Tibial artery (tissue), 4 donors: ENCODE measurements at regions not wholly inside any gene's neighbourhood (a gene's known extent, or its start where the extent isn't known, plus 50 kb on each side); places are given as distances from the start of the nearest gene placed in this dataset.
A peak's percentile ranks its signal among the peaks of the same experiment; 100 is the strongest.
"Not testable (repeated sequence)": the region's sequence is repeated elsewhere in the genome, so short reads cannot be mapped to it uniquely, and the experiment has no call there.

Experiments used
- DNase-seq, 2 donors: peaks; one replicate each; pipeline ENCODE4 v3.0.0-alpha.2; 2019
- H3K27ac ChIP-seq, 2 donors: fragments of 200-600 bp; sonication (generic) in 1 of 2; 1 replicate in 1 of 2; 2 replicates in 1 of 2; pipeline ENCODE4 v1.5.1; 2018 to 2019; ENCODE audit warnings: mild to moderate bottlenecking in 1 of 2
- H3K27me3 ChIP-seq, 2 donors: fragments of 200-600 bp; sonication (generic) in 1 of 2; one replicate each; pipeline versions ENCODE4 v1.5.1 to v1.6.0; 2016 to 2019
- H3K36me3 ChIP-seq, 3 donors: fragments of 200-600 bp; sonication (generic) in 2 of 3; one replicate each; pipeline ENCODE4 v1.5.1; 2016 to 2019; ENCODE audit warnings: mild to moderate bottlenecking in 2 of 3
- H3K4me1 ChIP-seq, 4 donors: fragments of 200-600 bp; sonication (generic) in 2 of 4; 1 replicate in 3 of 4; 2 replicates in 1 of 4; pipeline ENCODE4 v1.5.1; 2016 to 2019
- H3K4me3 ChIP-seq, 2 donors: fragments of 200-600 bp; sonication (generic) in 1 of 2; 1 replicate in 1 of 2; 2 replicates in 1 of 2; pipeline ENCODE4 v1.5.1; 2018 to 2019; ENCODE audit warnings: mild to moderate bottlenecking in 2 of 2
- H3K9me3 ChIP-seq, 3 donors: fragments of 200-600 bp; sonication (generic) in 1 of 3; one replicate each; pipeline ENCODE4 v1.5.1; 2016 to 2019
- intact Hi-C: fragments of 100-400 bp; cut with DNase I; formaldehyde crosslinking; loops from one replicate; pipeline ENCODE4 v1.15.0; 2023; ENCODE audit warnings: low total_unique reads
- TF ChIP-seq, protein P1 (sequence below), 2 experiments: fragments of 200-600 bp in 1 of 2; fragments of 450-650 bp in 1 of 2; IDR thresholded peaks; one replicate each; pipeline ENCODE4 v1.5.1; 2017 to 2019; ENCODE audit warnings: antibody characterized with exemption in 2 of 2, mild to moderate bottlenecking in 1 of 2, moderate library complexity in 1 of 2

DNA sequence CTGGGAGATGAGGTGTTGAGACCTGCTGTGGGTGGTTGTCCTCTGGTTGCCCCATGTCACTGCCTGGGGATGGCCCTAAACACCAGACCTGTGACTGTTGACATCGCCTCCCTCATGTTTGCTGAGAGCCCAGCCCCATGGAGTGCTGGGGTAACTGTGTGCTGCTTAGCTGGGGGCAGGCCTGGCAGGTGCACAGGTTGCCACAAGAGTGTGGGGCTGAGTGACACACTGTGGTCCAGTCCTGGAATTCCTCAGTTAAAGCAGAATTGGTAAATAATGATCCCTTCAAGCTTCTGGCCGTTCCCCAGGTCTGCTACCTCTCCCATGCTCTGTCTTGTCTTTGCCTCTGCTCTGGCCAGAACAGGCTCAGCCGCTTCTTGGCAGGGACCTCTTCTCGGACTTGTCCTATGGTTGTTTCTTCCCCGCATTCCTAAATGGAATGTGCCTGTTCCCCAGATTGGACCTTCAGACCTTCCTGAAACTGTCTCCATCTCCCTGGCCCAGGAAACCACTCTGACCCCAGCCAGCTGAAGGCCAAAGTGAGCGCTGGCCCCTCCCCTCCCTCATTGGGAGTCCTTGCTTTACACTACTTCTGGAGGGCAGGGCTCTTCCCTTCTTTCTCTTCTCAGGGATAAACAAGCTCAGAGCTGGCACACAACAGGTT lies 61.2 kb upstream of the PITX1 start:
- peak in 1 of 2 donors; percentile 49 for DNase-seq
- TF ChIP-seq, protein P1, sequence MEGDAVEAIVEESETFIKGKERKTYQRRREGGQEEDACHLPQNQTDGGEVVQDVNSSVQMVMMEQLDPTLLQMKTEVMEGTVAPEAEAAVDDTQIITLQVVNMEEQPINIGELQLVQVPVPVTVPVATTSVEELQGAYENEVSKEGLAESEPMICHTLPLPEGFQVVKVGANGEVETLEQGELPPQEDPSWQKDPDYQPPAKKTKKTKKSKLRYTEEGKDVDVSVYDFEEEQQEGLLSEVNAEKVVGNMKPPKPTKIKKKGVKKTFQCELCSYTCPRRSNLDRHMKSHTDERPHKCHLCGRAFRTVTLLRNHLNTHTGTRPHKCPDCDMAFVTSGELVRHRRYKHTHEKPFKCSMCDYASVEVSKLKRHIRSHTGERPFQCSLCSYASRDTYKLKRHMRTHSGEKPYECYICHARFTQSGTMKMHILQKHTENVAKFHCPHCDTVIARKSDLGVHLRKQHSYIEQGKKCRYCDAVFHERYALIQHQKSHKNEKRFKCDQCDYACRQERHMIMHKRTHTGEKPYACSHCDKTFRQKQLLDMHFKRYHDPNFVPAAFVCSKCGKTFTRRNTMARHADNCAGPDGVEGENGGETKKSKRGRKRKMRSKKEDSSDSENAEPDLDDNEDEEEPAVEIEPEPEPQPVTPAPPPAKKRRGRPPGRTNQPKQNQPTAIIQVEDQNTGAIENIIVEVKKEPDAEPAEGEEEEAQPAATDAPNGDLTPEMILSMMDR (IDR thresholded peaks at IDR 0.05) = no peak
- H3K36me3 ChIP-seq = no peaks in the 10 kb centered on the region
- H3K4me3 ChIP-seq = no peak overlapping the region
- intact Hi-C loops = no loop called here
- no peak overlapping the region for H3K27ac ChIP-seq
- no peaks in the 10 kb centered on the region for H3K9me3 ChIP-seq
- no peaks in the 10 kb centered on the region for H3K4me1 ChIP-seq
- H3K27me3 ChIP-seq = no peaks in the 10 kb centered on the region

DNA sequence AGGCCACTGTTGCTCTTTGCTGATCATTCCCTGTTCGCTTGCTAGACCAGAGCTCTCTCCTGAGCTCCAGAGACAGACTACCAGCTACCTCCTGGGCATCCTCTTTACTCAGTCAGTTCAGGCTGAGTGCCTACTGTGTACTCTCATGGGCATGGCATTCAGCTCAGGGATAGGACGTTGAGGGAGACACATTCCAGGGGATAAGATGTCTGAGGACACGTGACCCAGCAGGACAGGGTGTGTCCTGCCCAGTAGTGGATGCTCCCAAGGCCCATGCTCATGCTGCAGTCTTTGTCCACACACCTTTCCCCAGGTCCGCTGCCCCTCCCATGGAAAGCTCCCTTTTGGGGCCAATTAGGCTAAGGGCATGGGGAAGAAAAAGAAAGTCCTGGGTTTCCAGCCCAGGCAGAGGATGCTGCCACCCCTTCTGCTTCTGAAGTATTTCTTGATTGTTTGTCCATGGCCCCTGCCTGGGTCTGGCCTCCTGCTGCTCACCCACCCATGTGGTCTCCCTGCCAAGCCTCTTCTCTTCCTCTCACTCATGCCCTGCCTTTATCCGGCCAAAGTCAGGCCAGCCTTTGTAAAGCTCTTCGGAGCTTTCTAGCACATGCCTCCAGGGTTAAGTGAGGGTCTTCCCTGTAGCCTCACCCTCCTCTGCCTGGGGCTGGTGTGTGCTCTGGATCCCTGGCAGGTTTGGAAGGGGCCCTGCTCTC lies 60.5 kb upstream of the PITX1 start:
- H3K4me3 ChIP-seq = no peak overlapping the region
- H3K27ac ChIP-seq = no peak overlapping the region
- H3K27me3 ChIP-seq = no peaks in the 10 kb centered on the region
- no peaks in the 10 kb centered on the region for H3K9me3 ChIP-seq
- intact Hi-C loops = no loop called here
- peak in 1 of 2 donors; percentile 48 for DNase-seq
- H3K4me1 ChIP-seq = no peaks in the 10 kb centered on the region
- H3K36me3 ChIP-seq = no peaks in the 10 kb centered on the region
- TF ChIP-seq, protein P1 (IDR thresholded peaks at IDR 0.05) = no peak

DNA sequence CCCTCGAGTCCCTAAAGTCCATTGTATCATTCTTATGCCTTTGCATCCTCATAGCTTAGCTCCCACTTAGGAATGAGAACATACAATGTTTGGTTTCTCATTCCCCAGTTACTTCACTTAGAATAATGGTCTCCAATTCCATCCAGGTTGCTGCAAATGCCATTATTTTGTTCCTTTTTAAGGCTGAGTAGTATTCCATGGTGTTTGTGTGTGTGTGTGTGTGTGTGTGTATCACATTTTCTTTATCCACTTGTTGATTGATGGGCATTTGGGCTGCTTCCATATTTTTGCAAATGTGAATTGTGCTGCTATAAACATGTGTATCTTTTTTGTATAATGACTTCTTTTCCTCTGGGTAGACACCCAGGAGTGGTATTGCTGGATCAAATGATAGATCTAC lies 59.5 kb upstream of the PITX1 start:
- H3K27ac ChIP-seq, DNase-seq, H3K9me3 ChIP-seq, H3K36me3 ChIP-seq, H3K27me3 ChIP-seq, intact Hi-C loops, H3K4me1 ChIP-seq, H3K4me3 ChIP-seq: not testable (repeated sequence)

DNA sequence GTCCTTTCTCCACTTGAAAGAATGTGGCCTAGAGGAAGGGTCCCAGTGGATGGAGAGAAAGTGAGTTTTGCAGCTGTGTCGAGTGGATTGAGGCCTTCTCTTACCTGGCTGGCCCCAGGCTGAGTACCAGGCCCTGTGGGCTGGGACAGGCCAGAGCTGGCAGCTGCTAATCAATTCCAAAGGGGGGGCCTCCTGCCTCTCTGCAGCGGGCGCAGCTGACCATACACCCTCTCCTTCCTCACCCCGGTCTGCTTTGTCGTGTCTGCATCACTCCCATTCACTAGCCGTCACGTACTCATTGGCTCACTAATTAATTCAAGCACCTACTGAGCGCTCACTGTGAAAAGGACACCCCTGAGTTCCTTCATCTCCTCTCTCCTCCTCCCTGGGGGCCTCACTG lies 58.4 kb upstream of the PITX1 start:
- no peak overlapping the region for H3K4me3 ChIP-seq
- H3K27ac ChIP-seq = no peak overlapping the region
- intact Hi-C loops = no loop called here
- no peaks in the 10 kb centered on the region for H3K27me3 ChIP-seq
- H3K9me3 ChIP-seq = no peaks in the 10 kb centered on the region
- H3K4me1 ChIP-seq = no peaks in the 10 kb centered on the region
- no peaks in the 10 kb centered on the region for H3K36me3 ChIP-seq
- TF ChIP-seq, protein P1 (IDR thresholded peaks at IDR 0.05) = no peak
- peak in 1 of 2 donors; percentile 21 for DNase-seq

DNA sequence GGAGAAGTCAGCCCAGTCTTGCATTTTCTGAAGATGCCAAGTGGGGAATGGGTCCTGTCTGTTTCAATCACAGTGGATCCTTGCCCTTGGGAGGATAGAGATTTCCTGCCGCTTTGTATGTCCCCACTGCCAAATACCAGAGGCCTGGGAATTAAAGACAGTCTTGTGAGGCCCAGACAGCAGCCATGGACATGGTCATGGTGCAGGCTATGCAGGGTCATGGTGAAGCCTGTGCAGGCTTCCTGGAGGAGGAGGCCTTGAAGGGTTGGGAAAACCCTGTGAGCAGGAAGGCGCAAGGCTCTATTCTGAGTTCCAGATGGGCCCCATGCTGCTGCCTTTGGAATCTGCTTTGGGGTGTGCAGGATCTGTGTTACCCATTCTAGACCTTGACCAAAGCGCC lies 57.3 kb upstream of the PITX1 start:
- Histone ChIP-seq H3K27me3 (no peaks in the 10 kb centered on the region), H3K36me3 (no peaks in the 10 kb centered on the region), H3K9me3 (no peaks in the 10 kb centered on the region), H3K4me3 (no peak overlapping the region), H3K27ac (no peak overlapping the region), H3K4me1 (no peaks in the 10 kb centered on the region)
- TF ChIP-seq, protein P1 (IDR thresholded peaks at IDR 0.05) = no peak
- intact Hi-C loops = no loop called here
- DNase-seq = no peak

DNA sequence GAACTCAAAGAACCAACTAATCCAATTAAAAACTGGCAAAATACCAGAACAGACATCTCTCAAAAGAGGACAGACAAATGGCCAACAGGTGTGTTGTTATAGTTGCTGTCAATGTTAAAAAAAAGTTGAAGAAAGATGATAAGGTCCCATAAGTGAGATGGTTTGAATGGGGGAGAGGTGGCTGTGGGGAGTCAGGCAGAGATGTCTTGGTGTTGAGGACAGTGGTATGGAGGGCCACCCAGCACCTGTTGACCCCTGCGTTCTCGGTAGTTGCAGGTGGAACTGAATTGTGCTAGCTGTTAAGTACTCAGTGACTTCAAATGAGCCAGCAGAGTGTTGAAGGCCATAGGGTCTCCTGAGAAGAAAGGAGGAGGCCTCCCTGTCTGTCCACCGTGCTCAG lies 55.9 kb upstream of the PITX1 start:
- intact Hi-C loops = no loop called here
- H3K4me3 ChIP-seq = no peak overlapping the region
- no peak overlapping the region for H3K27ac ChIP-seq
- no peaks in the 10 kb centered on the region for H3K27me3 ChIP-seq
- no peaks in the 10 kb centered on the region for H3K4me1 ChIP-seq
- TF ChIP-seq, protein P1 (IDR thresholded peaks at IDR 0.05) = no peak
- DNase-seq = peak in 1 of 2 donors; percentile 13
- H3K36me3 ChIP-seq = no peaks in the 10 kb centered on the region
- no peaks in the 10 kb centered on the region for H3K9me3 ChIP-seq
